ENCODE measurements at regions not wholly inside any gene's neighbourhood (a gene's known extent, or its start where the extent isn't known, plus 50 kb on each side); places are given as distances from the start of the nearest gene placed in this dataset.

DNA sequence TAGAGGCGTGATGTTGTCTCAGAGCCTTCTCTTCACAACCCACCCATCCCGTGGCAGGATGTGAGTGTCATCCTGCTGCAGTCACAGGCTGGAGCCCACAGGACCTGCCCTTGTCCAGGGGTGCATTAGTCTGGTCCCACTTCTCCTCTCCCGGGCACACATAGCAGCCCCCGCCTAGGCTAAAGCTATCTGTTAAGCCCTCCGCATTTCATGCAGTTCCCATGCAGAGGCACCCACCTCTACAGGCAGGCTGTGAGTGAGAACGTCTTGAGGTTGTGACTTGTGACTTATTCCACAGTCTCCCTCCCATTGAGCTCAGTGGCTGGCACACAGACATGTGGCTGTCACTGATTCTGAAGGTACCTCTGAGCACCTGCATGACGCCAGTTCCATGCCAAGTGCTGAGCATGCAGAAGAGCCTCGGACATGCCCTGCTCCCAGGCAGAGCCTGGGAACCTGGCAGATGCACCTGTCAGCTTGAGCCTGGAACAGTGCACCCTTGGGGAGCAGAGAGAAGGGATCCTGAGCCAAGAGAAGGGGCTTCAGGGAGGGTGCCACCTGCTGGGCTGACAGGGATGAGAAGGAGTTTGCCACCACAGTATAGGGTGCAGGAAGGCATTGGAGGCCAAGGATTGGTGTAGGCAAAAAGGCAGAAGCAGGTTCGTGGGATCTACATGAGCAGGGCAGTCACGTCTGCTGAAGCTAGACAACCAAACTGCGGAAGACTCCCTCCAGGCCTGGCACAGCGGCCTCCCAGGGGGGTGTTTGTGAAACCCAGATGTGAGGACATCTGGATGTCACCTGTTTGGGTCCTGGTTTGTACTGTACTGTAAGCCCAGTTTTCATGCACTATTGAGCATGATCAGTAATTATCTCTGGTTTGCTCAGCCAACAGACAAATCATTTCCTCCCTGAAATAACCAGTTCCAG, 213.6 kb downstream of the GLI2 start:
- TF ChIP-seq GATA3 (IDR thresholded peaks at IDR 0.05; ENCODE audit: low read depth, low read length), result no peak
- TF ChIP-seq GATA2 (IDR thresholded peaks at IDR 0.05; ENCODE audit: low read depth, low read length), result no peak

DNA sequence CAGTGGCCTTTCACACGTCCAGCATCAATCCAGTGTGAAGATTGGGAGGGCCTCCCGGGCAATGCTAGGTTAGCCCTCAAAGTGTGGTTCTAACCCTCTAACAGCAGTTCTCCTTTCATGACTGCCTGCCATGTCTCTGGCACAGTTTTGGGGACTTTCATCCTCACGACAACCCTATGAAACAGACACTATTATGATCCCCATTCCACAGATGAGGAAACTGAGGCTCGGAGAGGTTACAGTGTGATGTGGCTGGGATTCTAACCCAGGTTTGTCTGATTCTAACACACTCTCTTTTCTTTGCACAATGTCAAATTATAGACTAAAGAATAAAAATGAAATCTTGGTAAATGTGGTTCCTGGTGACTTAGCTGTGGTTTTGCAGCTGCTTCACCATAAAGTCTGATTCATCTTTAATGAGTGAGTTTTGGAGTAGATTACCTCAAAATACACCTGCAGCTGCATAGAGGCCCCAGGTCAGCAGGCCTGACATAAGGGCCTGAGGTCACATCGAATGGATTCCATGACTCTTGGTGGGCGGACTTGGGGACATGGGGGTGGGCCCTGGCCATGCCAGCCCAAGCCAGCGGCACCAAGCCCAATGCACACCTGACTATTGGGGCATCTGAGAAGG, 214.4 kb downstream of the GLI2 start:
- no peak for TF ChIP-seq GATA3 (IDR thresholded peaks at IDR 0.05; ENCODE audit: low read depth, low read length)

DNA sequence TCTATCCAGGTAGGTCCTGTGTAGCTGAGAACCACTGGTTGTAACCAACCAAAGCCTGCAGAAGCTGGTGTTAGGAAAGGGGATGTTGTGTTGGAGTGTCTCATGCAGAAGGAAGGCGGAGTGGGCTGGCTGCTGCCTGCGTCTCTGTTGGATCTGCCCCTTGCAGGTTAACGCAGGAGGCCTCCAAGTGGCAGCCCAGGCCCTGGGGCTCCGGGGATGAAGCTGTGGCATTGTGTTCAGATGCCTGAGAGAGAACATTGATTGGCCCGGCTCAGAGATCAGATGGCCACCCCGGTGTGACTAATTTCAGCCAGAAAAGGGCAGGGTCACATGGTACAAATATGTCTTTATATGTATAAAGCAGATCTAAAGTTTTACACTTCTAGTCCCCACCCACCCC, 216.0 kb downstream of the GLI2 start:
- no peak for TF ChIP-seq GATA3 (IDR thresholded peaks at IDR 0.05; ENCODE audit: low read depth, low read length)

DNA sequence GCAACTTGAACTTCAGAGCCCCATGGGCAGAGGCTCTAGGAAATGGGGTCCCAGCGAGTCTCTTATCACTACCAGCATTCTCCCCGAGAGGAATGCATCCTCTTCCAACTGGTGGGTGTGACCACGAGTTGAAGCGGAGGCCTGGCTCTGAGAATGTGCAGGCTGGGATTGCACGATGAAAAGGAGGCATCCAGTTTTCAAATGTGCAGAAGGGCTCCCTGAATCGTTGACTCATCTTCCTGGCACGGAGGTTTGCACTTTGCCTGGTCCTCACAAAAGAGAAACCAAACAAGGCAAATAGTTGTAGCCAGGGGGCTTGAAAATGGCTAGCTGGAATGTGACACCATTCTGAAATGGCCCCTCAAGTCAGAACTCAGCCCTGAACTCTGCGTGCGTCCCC, 216.7 kb downstream of the GLI2 start:
- TF ChIP-seq GATA3 (IDR thresholded peaks at IDR 0.05; ENCODE audit: low read depth, low read length), result no peak
- no peak for TF ChIP-seq GATA2 (IDR thresholded peaks at IDR 0.05; ENCODE audit: low read depth, low read length)

DNA sequence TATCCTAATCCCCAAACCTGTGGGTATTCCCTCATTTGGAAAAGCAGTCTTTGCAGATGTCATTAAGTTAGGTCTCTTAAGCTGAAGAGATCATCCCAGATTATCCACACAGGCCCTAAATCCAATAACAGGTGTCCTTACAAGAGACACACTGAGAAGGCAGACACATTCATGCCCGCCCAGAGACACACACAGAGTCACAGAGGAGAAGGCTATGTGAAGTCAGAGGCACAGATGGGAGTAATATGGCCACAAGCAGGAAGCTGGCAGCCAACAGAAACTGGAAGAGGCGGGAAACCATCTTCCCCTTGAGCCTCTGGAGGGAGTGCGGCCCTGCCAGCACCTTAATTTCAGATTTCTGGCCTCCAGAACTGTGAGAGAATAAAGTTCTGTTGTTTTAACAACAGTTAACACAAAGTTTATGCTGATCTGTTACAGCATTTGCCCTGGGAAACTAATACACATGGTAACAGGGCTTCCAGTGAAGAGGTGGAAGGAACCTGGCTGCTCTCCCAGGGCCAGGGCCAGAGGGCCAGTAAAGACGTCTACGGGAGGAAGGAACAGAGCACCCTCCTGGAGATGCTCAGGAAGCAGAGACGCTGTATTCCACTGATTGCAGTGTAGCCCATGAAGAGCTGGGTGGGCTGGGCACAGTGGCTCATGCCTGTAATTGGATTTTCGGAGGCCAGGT, 217.5 kb downstream of the GLI2 start:
- TF ChIP-seq GATA2 (IDR thresholded peaks at IDR 0.05; ENCODE audit: low read depth, low read length) (no peak), GATA3 (IDR thresholded peaks at IDR 0.05; ENCODE audit: low read depth, low read length) (no peak)

DNA sequence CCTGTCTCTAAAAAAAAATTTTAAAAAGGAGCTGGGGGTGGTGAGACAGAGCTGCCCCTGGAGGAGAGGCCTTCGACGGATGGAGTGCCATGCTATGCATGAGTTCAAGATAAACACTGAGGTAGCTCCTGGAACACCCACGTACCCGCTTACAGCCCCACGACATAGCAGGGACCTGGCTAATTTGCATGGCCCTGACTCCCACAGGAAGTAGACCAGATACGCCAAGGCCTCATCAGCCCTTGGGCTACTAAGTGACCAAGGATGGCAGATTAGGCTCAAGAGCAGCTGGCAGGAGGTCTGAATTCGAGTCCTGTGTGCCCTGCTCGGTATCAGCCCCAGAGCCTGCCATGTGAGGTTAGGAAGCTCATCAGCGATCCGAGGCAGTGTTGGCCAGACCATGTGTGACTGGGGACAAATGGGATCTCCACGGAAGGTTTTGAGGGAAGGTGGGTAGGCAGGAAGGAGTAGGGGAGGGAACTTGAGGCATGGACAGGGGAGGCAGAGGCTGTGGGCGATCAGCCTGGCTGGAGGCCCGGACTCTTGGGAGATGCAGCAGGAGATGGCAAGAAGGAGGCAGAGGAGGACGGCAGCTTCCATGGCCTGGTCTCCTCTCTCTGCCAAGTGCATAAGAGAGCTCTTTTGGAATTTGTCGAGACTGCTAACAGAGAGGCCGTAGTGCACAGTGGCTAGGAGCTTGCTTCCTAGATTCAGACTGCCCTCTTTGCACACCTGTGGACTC, 218.3 kb downstream of the GLI2 start:
- TF ChIP-seq GATA3 (IDR thresholded peaks at IDR 0.05; ENCODE audit: low read depth, low read length) (no peak), GATA2 (IDR thresholded peaks at IDR 0.05; ENCODE audit: low read depth, low read length) (no peak)

DNA sequence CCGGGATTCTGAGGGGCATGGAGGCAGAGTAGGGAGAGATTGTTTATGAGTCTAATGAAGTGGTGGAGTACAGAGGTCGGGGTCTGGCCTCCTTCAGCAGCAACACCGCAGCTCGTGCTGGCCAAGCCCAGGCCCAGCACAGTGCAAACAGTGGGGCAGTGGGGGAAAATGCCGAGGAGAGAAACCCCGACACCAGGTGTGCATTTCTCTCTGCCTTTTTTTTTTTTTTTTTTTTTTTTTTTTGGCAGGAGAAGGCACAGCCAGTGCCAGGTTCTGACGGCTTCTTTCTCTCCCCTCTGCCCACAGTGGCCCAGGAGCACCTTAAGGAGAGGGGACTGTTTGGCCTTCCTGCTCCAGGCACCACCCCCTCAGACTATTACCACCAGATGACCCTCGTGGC, 219.3 kb downstream of the GLI2 start:
- no peak for TF ChIP-seq GATA2 (IDR thresholded peaks at IDR 0.05; ENCODE audit: low read depth, low read length)
- no peak for TF ChIP-seq GATA3 (IDR thresholded peaks at IDR 0.05; ENCODE audit: low read depth, low read length)

DNA sequence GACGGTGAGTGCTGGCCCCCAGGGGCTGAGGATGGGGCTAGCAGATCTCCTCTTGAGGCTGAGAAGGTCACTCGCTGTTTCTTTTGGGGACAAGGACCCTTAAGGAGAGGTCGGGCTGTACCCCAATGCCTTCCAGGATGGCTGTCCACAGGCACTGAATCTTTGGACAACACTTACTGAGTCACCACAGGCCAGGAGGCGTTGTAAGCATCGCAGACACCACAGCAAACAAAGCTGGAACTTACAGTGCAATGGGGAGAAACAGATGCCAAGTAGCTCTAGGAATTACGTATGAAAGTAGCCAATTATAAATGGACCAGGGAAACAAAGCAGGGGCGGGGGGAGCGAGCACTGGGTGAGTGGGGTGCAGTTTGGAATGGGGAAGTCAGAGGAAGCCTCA, 219.8 kb downstream of the GLI2 start:
- TF ChIP-seq GATA2 (IDR thresholded peaks at IDR 0.05; ENCODE audit: low read depth, low read length) (no peak), GATA3 (IDR thresholded peaks at IDR 0.05; ENCODE audit: low read depth, low read length) (no peak)

DNA sequence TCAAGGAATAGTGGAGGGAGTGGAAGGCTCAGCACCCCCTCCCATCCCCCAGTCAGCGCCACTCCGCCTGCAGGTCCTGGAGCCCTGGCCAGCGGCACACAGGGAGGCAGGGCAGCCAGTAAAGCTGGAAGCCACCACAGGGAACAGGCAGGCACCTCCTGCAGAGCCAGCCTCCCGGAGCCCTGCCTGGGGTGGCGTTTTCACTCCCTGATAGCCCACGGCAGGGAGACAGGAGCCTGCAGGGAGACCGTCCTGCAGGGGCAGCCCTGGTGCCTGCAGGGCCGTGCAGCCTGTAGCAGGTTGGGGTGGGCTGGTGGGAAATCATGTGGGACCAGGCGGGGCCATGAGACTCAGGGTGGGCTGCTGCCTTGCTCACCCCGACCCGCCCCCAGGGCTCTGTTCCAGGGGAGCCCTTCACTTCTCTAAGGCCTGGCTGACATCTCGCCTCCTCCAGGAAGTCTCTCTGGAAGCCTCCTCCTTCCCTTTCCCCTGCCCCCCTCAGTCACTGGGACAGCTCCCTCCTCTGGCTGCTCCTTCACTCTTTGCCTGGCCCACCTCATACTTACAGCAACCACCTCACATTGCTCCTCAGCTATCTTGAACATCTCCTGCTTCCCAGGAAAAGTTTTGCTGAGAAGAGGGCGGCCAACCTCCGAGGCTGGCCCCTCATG, 221.0 kb downstream of the GLI2 start:
- TF ChIP-seq GATA2 (IDR thresholded peaks at IDR 0.05; ENCODE audit: low read depth, low read length), result no peak
- no peak for TF ChIP-seq GATA3 (IDR thresholded peaks at IDR 0.05; ENCODE audit: low read depth, low read length)

DNA sequence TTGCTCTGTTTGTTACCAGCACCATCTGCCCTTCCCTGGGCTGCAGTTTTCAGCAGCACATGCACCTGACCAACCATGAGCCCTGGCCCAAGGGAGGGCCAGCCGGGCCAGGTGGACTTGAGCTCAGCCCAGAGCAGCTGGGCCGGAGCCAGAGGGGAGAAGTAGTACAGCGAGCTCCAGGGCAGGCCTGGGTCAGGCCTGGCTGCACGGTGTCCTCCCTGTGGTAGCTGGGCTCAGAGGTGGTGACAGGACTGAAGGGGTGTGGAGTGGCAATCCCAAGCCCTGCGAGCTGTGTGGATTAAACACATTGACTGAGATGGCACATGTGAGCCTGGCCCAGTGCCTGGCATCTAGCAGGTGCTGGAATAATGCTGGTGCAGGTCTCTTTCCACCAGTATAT, 222.2 kb downstream of the GLI2 start:
- TF ChIP-seq GATA3 (IDR thresholded peaks at IDR 0.05; ENCODE audit: low read depth, low read length), result no peak
- TF ChIP-seq GATA2 (IDR thresholded peaks at IDR 0.05; ENCODE audit: low read depth, low read length), result no peak

DNA sequence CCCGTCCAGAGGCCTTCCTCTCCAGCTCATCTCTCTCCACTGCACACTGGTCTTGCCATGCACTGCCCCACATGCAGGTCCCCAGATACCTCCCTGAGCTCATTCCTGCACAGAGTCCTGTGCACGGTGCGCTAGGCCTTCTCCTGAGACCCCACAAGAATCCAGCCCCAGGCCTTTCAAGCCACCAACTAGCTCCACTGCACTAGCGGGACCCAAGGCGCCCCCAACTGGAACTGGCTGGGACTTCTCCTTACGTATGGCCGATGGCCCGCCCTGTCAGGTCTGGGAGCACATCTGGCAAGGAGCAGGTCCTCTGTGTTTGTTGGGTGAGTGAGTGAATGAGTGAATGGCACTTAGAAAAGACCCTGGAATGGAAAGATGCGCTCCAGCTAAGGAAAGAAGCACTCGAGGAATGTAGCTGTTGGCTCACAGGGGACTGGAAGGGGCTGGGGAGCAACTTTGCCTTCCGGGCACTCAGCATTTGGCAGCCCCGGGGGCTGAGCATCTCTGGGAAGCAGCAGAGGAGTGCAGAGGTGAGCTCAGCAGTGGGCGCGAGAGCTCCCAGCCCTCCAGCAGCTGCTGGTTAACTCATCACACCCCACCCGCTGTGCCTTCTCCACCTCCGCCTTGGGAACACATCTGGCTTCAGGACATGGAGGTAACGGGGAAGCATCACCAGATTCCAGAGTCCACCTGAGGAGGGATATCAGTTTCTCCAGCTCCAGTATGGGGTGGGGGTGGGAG, 223.1 kb downstream of the GLI2 start:
- TF ChIP-seq GATA3 (IDR thresholded peaks at IDR 0.05; ENCODE audit: low read depth, low read length) (no peak), GATA2 (IDR thresholded peaks at IDR 0.05; ENCODE audit: low read depth, low read length) (no peak)

DNA sequence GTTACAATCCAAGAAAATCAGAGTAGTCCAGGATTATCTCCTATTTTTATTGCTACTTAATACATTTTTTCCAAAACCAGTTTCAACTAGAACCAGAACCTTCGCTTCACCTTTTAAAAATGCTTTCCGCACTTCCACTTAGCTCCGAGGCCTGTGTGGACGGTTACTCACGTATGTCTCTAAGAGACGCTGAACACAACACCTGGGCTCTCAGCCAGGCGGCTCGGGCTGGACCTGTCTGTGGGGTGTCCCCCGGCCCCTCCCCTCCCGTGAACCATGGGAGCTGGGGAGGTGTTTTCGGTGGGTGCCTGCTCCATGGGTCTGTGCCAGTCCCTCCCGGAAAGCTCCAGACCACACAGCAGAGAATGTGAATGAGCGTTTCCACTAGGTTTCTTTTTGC, 223.8 kb downstream of the GLI2 start:
- no peak for TF ChIP-seq GATA3 (IDR thresholded peaks at IDR 0.05; ENCODE audit: low read depth, low read length)
- no peak for TF ChIP-seq GATA2 (IDR thresholded peaks at IDR 0.05; ENCODE audit: low read depth, low read length)

DNA sequence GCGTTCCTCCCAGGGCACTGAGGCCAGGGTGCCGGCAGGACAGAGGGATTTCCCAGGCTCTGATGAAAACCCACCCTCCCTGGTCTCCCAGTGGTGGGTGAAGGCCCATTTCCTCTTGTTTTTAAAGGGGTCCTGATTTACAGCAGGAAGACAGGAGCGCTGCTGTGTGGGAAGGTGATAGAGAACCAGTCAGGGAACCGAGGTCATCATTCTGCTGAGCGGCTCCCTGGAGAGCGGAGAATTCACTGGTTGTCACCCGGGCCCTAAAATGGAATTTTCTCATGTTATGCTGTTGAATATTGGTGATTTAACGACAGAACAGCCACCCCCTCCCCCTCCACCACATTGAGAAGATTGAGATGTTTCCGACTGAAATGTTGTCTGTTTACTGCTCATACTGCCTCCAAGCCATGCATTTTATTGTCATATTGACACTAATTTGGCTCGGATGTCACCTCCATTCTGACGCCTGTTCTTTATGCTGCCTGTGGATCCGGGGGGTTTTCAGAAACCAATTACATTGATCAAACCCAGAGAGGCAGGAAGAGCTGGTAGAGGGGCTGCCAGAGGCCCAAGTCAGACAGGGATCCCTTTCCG, 225.2 kb downstream of the GLI2 start:
- TF ChIP-seq GATA2 (IDR thresholded peaks at IDR 0.05; ENCODE audit: low read depth, low read length) (no peak), GATA3 (IDR thresholded peaks at IDR 0.05; ENCODE audit: low read depth, low read length) (no peak)

All from SH-SY5Y (cell line).